ENCODE measurements at regions not wholly inside any gene's neighbourhood (a gene's known extent, or its start where the extent isn't known, plus 50 kb on each side); places are given as distances from the start of the nearest gene placed in this dataset.

DNA sequence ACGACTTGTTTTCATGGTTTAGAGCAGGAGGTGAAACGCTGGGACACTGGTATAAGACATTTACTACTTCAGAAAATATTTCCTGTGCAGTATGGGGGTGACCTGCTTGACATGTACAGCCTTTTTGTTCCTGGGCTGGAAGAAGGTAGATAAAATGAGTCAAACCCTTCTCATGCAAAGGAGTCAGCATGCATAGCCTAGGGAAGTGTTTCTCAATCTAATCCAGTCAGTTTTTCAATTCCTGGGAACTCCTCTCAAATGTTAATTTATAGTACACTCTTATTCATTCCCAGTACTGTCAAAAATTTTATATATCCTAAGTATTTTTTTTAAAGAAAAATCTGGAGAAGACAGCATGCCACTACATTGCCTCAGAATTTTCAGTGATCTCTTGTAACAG, 154.7 kb upstream of the GUCY1A2 start:
- Histone ChIP-seq H3K36me3 (ENCODE audit: control insufficient read depth, insufficient read depth, low read length) (no peaks in the 10 kb centered on the region), H3K27me3 (replicated peaks; ENCODE audit: control insufficient read depth, insufficient read depth, low read length) (no peaks in the 10 kb centered on the region), H3K4me3 (replicated peaks; ENCODE audit: low read depth, low read length) (no peak overlapping the region)
- no peak for DNase-seq (ENCODE audit: extremely low read depth, insufficient read length)
- TF ChIP-seq, protein P1, sequence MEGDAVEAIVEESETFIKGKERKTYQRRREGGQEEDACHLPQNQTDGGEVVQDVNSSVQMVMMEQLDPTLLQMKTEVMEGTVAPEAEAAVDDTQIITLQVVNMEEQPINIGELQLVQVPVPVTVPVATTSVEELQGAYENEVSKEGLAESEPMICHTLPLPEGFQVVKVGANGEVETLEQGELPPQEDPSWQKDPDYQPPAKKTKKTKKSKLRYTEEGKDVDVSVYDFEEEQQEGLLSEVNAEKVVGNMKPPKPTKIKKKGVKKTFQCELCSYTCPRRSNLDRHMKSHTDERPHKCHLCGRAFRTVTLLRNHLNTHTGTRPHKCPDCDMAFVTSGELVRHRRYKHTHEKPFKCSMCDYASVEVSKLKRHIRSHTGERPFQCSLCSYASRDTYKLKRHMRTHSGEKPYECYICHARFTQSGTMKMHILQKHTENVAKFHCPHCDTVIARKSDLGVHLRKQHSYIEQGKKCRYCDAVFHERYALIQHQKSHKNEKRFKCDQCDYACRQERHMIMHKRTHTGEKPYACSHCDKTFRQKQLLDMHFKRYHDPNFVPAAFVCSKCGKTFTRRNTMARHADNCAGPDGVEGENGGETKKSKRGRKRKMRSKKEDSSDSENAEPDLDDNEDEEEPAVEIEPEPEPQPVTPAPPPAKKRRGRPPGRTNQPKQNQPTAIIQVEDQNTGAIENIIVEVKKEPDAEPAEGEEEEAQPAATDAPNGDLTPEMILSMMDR (IDR thresholded peaks at IDR 0.05; ENCODE audit: insufficient read depth, low read length, poor library complexity, severe bottlenecking) = no peak

DNA sequence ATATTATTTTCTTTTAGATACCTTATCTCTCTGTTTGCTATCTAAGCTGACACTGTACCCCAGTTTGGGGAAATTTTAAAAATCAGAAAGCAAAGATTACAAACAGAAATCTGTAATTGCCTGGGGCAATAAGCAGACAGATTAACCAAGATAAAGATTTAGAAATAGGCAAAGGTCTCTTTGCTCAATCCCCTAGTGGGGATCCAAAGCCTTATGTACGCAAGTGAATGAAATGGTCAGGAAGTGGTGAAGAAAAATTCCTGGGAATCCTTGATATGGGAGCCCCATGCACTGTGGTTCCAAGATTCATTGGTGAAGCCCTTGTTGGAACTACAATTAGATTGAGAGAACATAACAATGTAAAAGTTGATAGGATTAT, 139.5 kb upstream of the GUCY1A2 start:
- DNase-seq (ENCODE audit: extremely low read depth, insufficient read length) = no peak
- Histone ChIP-seq H3K36me3 (ENCODE audit: control insufficient read depth, insufficient read depth, low read length) (no peaks in the 10 kb centered on the region), H3K27me3 (replicated peaks; ENCODE audit: control insufficient read depth, insufficient read depth, low read length) (no peaks in the 10 kb centered on the region), H3K4me3 (replicated peaks; ENCODE audit: low read depth, low read length) (no peak overlapping the region)
- TF ChIP-seq, protein P1 (IDR thresholded peaks at IDR 0.05; ENCODE audit: insufficient read depth, low read length, poor library complexity, severe bottlenecking) = no peak

DNA sequence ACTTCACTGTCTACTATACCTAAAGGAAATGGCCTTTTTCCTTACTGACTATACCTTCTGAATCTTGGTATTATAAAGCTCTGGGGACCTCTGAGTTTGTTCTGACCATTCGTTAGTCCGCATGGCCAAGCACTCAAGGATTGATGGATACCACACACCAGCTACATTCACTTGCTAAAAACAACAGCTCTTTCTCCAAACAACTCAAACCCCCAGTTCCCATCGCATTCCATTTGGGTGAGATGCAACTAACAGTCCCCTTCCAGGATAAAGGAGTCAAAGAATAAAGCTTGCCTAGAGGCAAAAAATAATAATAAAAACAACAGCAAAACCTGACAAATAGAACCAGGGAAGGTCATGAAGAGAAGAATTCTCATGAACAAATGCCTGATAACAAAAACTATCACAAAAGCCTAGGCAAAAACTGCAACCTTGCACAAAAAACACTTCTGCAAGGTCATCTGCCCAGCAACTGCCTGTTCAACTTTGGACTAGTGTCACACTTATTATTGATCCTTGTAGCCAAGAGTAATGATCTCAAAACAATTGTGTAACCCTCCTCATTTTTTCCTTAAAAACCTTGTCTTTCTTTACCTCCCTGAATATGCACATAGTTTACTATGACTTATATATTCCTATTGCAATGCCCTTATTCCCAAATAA, 139.0 kb upstream of the GUCY1A2 start:
- TF ChIP-seq, protein P1 (IDR thresholded peaks at IDR 0.05; ENCODE audit: insufficient read depth, low read length, poor library complexity, severe bottlenecking) = no peak
- Histone ChIP-seq H3K27me3 (replicated peaks; ENCODE audit: control insufficient read depth, insufficient read depth, low read length) (no peaks in the 10 kb centered on the region), H3K4me3 (replicated peaks; ENCODE audit: low read depth, low read length) (no peak overlapping the region), H3K36me3 (ENCODE audit: control insufficient read depth, insufficient read depth, low read length) (no peaks in the 10 kb centered on the region)
- no peak for DNase-seq (ENCODE audit: extremely low read depth, insufficient read length)

DNA sequence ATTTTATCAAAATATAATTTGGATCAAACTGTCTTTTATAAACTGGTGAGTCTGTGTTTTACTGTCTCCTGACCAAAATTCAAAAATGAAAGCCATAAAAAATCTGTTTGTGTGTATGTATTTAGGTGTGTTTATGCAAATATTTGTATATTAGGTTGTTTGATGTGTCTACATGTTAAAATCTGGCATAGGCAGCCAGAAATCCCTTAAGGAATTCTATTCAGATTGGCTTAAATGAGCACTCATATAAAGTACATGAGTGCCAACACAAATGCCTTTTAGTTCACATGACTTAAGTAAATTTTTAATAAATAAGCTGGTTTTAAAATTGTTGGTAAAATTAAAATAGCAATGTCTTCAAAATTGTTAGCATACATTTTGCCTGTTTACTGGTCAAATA, 133.3 kb upstream of the GUCY1A2 start:
- H3K4me3 ChIP-seq (replicated peaks; ENCODE audit: low read depth, low read length) = no peak overlapping the region
- TF ChIP-seq, protein P1 (IDR thresholded peaks at IDR 0.05; ENCODE audit: insufficient read depth, low read length, poor library complexity, severe bottlenecking) = no peak
- no peaks in the 10 kb centered on the region for H3K36me3 ChIP-seq (ENCODE audit: control insufficient read depth, insufficient read depth, low read length)
- no peak for DNase-seq (ENCODE audit: extremely low read depth, insufficient read length)
- H3K27me3 ChIP-seq (replicated peaks; ENCODE audit: control insufficient read depth, insufficient read depth, low read length) = no peaks in the 10 kb centered on the region; the same call in 1 of the 2 replicates

DNA sequence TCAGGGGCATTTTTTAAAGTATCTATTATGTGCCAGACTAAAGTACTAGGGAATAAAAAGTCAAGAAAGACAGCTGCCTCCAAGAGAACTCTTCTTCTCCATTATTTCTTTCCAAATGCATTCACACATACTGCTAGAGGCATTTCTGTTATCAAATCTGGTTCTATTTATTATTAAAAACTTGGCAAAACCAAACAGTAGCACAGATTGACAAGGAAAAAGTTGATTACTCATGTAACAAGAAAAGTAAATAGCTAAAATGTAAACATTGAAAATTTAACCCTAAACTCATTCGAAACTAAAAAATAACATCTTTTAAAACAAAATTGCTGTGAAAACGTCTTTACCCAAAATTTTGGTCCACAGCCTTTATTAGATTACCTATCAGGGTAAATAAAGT, 132.9 kb upstream of the GUCY1A2 start:
- no peak for DNase-seq (ENCODE audit: extremely low read depth, insufficient read length)
- Histone ChIP-seq H3K27me3 (replicated peaks; ENCODE audit: control insufficient read depth, insufficient read depth, low read length) (no peaks in the 10 kb centered on the region; the same call in 1 of the 2 replicates), H3K36me3 (ENCODE audit: control insufficient read depth, insufficient read depth, low read length) (no peaks in the 10 kb centered on the region), H3K4me3 (replicated peaks; ENCODE audit: low read depth, low read length) (no peak overlapping the region)
- TF ChIP-seq, protein P1 (IDR thresholded peaks at IDR 0.05; ENCODE audit: insufficient read depth, low read length, poor library complexity, severe bottlenecking) = no peak

DNA sequence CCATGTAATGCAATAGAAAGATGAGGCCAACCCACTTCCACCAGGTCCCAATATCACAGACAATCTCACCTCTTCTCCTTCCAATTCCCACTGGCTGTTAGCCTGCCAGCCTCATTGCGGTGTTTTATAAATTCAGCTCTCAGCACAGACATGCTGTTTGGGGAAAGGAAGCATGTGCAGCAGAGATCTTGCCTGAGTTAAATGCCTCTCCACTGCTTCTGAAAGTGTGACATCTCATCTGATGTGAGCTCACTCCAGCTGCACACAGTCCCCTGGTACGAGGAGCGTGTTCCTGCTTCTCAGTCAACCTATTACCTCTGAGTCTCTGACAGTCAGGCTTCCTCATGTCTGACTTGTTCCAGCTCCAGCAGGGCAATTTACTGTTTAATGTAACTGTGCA, 122.7 kb upstream of the GUCY1A2 start:
- DNase-seq (ENCODE audit: extremely low read depth, insufficient read length) = no peak
- TF ChIP-seq, protein P1 (IDR thresholded peaks at IDR 0.05; ENCODE audit: insufficient read depth, low read length, poor library complexity, severe bottlenecking) = no peak
- no peak overlapping the region for H3K4me3 ChIP-seq (replicated peaks; ENCODE audit: low read depth, low read length)
- no peaks in the 10 kb centered on the region for H3K27me3 ChIP-seq (replicated peaks; ENCODE audit: control insufficient read depth, insufficient read depth, low read length)
- no peaks in the 10 kb centered on the region for H3K36me3 ChIP-seq (ENCODE audit: control insufficient read depth, insufficient read depth, low read length)

All from GM06990 (cell line).